ENCODE measurements at regions not wholly inside any gene's neighbourhood (a gene's known extent, or its start where the extent isn't known, plus 50 kb on each side); places are given as distances from the start of the nearest gene placed in this dataset.

GRCh38 chr6:6749702-6750491 lies 161.4 kb downstream of the LY86 start (continued):
- TF ChIP-seq RREB1 (CRISPR knock-in tag; IDR thresholded peaks at IDR 0.05) (peak; percentile 28; the same call in 1 of the 2 replicates), BRCA1 (IDR thresholded peaks at IDR 0.05) (no peak), BRCA1 (CRISPR knock-in tag; IDR thresholded peaks at IDR 0.05) (no peak), MXI1 (IDR thresholded peaks at IDR 0.05; ENCODE audit: low read depth, low read length) (no peak), GTF2A2 (tag; IDR thresholded peaks at IDR 0.05) (no peak), VEZF1 (CRISPR knock-in tag; IDR thresholded peaks at IDR 0.05) (peak; percentile 69), SMARCC2 (IDR thresholded peaks at IDR 0.05; ENCODE audit: low read depth) (peak; percentile 93), TBP (optimal IDR thresholded peaks at IDR 0.05; ENCODE audit: low read depth, low read length) (peak; percentile 33), MTA1 (IDR thresholded peaks at IDR 0.05; ENCODE audit: borderline replicate concordance) (peak; percentile 62; the same call in 1 of the 2 replicates), TRIM28 (IDR thresholded peaks at IDR 0.05) (no peak), E2F6 (IDR thresholded peaks at IDR 0.05; ENCODE audit: borderline replicate concordance in 1 of 2, extremely low read depth in 1 of 2, insufficient read depth in 1 of 2, insufficient read length in 1 of 2, low read depth in 1 of 2, low read length in 1 of 2, poor library complexity in 1 of 2, severe bottlenecking in 1 of 2) (peak; percentile 38 to 41)
- TF ChIP-seq, protein P1, sequence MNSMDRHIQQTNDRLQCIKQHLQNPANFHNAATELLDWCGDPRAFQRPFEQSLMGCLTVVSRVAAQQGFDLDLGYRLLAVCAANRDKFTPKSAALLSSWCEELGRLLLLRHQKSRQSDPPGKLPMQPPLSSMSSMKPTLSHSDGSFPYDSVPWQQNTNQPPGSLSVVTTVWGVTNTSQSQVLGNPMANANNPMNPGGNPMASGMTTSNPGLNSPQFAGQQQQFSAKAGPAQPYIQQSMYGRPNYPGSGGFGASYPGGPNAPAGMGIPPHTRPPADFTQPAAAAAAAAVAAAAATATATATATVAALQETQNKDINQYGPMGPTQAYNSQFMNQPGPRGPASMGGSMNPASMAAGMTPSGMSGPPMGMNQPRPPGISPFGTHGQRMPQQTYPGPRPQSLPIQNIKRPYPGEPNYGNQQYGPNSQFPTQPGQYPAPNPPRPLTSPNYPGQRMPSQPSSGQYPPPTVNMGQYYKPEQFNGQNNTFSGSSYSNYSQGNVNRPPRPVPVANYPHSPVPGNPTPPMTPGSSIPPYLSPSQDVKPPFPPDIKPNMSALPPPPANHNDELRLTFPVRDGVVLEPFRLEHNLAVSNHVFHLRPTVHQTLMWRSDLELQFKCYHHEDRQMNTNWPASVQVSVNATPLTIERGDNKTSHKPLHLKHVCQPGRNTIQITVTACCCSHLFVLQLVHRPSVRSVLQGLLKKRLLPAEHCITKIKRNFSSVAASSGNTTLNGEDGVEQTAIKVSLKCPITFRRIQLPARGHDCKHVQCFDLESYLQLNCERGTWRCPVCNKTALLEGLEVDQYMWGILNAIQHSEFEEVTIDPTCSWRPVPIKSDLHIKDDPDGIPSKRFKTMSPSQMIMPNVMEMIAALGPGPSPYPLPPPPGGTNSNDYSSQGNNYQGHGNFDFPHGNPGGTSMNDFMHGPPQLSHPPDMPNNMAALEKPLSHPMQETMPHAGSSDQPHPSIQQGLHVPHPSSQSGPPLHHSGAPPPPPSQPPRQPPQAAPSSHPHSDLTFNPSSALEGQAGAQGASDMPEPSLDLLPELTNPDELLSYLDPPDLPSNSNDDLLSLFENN (IDR thresholded peaks at IDR 0.05; ENCODE audit: low read depth in 2 of 2, low read length in 2 of 2): peak in 1 of 2 experiments; percentile 26; a peak in 1 of 4 replicates
- TF ChIP-seq, protein P2, sequence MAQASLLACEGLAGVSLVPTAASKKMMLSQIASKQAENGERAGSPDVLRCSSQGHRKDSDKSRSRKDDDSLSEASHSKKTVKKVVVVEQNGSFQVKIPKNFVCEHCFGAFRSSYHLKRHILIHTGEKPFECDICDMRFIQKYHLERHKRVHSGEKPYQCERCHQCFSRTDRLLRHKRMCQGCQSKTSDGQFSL (CRISPR knock-in tag; IDR thresholded peaks at IDR 0.05): no peak
- TF ChIP-seq, protein P2 (tag; IDR thresholded peaks at IDR 0.05): no peak

All from K562 (cell line).